HepG2 (cell line): ENCODE measurements at regions not wholly inside any gene's neighbourhood (a gene's known extent, or its start where the extent isn't known, plus 50 kb on each side); places are given as distances from the start of the nearest gene placed in this dataset.

Experiments
- AKNA ChIP-seq: sonication (generic); formaldehyde crosslinking; IDR thresholded peaks from 2 replicates; pipeline ENCODE4 v1.4.0; 2020; ENCODE audit warnings: missing genetic modification reagents, borderline replicate concordance
- CSRNP1 ChIP-seq: sonication (generic); formaldehyde crosslinking; IDR thresholded peaks from 2 replicates; pipeline ENCODE4 v1.8.1; 2023; ENCODE audit warnings: mild to moderate bottlenecking, missing genetic modification reagents
- KLF6 ChIP-seq: IDR thresholded peaks from 2 replicates; pipeline ENCODE4 v1.8.0; 2016; ENCODE audit warnings: missing biosample characterization, missing genetic modification reagents
- MAF1 ChIP-seq: sonication (generic); formaldehyde crosslinking; IDR thresholded peaks from 2 replicates; pipeline ENCODE4 v1.5.0; 2020; ENCODE audit warnings: missing genetic modification reagents, borderline replicate concordance
- NFATC3 ChIP-seq: sonication (generic); formaldehyde crosslinking; IDR thresholded peaks from 2 replicates; pipeline ENCODE4 v1.5.1; 2020; ENCODE audit warnings: mild to moderate bottlenecking, missing genetic modification reagents
- NR2C2 ChIP-seq: sonication (generic); formaldehyde crosslinking; IDR thresholded peaks from 2 replicates; pipeline ENCODE4 v1.4.0; 2020; ENCODE audit warnings: missing genetic modification reagents, mild to moderate bottlenecking, moderate library complexity, borderline replicate concordance
- PHB2 ChIP-seq: fragments of 450-650 bp; IDR thresholded peaks from 2 replicates; pipeline ENCODE4 v1.6.1; 2018; ENCODE audit not compliant: partially characterized antibody
- POGZ ChIP-seq: sonication (generic); formaldehyde crosslinking; IDR thresholded peaks from 2 replicates; pipeline ENCODE4 v1.4.0; 2020; ENCODE audit warnings: mild to moderate bottlenecking, missing genetic modification reagents
- SMARCE1 ChIP-seq: fragments of 450-650 bp; IDR thresholded peaks from 2 replicates; pipeline ENCODE4 v1.6.1; 2017; ENCODE audit warnings: borderline replicate concordance
- TAF1 ChIP-seq: sonication (generic); formaldehyde crosslinking; IDR thresholded peaks from 2 replicates; pipeline ENCODE4 v1.4.0; 2020; ENCODE audit warnings: missing genetic modification reagents
- THAP9 ChIP-seq: sonication (generic); formaldehyde crosslinking; IDR thresholded peaks from 2 replicates; pipeline ENCODE4; 2020; ENCODE audit warnings: missing genetic modification reagents, mild to moderate bottlenecking, borderline replicate concordance
- ZBTB20 ChIP-seq: sonication (generic); formaldehyde crosslinking; IDR thresholded peaks from 2 replicates; pipeline ENCODE4 v1.8.1; 2023; ENCODE audit warnings: missing genetic modification reagents, low read depth, mild to moderate bottlenecking, borderline replicate concordance
- ZBTB3 ChIP-seq: sonication (generic); formaldehyde crosslinking; IDR thresholded peaks from 2 replicates; pipeline ENCODE4 v1.4.0; 2020; ENCODE audit warnings: low read depth, mild to moderate bottlenecking, moderate library complexity, missing genetic modification reagents, borderline replicate concordance
- ZC3H13 ChIP-seq: sonication (generic); formaldehyde crosslinking; IDR thresholded peaks from 2 replicates; pipeline ENCODE4 v1.8.1; 2023; ENCODE audit warnings: mild to moderate bottlenecking, missing genetic modification reagents, moderate library complexity
- ZNF235 ChIP-seq: sonication (generic); formaldehyde crosslinking; IDR thresholded peaks from 2 replicates; pipeline ENCODE4 v1.8.1; 2023; ENCODE audit warnings: mild to moderate bottlenecking, missing genetic modification reagents, borderline replicate concordance
- ZNF3 ChIP-seq: IDR thresholded peaks from 2 replicates; pipeline ENCODE4 v1.7.0; 2017; ENCODE audit warnings: inconsistent platforms
- ZNF512 ChIP-seq: sonication (generic); formaldehyde crosslinking; IDR thresholded peaks from 2 replicates; pipeline ENCODE4 v1.4.0; 2020; ENCODE audit warnings: mild to moderate bottlenecking, missing genetic modification reagents
- ZNF879 ChIP-seq: sonication (generic); formaldehyde crosslinking; IDR thresholded peaks from 2 replicates; pipeline ENCODE4 v1.8.1; 2023; ENCODE audit warnings: missing genetic modification reagents

GRCh38 chr2:12514631-12515437 lies 201.9 kb upstream of the TRIB2 start (continued):
- TF ChIP-seq ZNF512 (CRISPR knock-in tag) = no peak
- TF ChIP-seq ZBTB20 (CRISPR knock-in tag) = no peak
- TF ChIP-seq NFATC3 (CRISPR knock-in tag) = no peak
- no peak for TF ChIP-seq THAP9 (CRISPR knock-in tag)
- TF ChIP-seq ZNF235 (CRISPR knock-in tag) = no peak
- no peak for TF ChIP-seq TAF1
- TF ChIP-seq ZBTB3 (CRISPR knock-in tag) = no peak
- no peak for TF ChIP-seq AKNA (CRISPR knock-in tag)
- no peak for TF ChIP-seq NR2C2
- TF ChIP-seq ZNF3 (CRISPR knock-in tag) = no peak
- TF ChIP-seq MAF1 (CRISPR knock-in tag) = no peak
- no peak for TF ChIP-seq PHB2
- TF ChIP-seq KLF6 (CRISPR knock-in tag) = no peak
- no peak for TF ChIP-seq ZC3H13 (CRISPR knock-in tag)
- no peak for TF ChIP-seq POGZ
- no peak for TF ChIP-seq CSRNP1 (CRISPR knock-in tag)
- TF ChIP-seq ZNF879 (CRISPR knock-in tag) = no peak
- TF ChIP-seq SMARCE1 = no peak
